PFSK-1 (cell line): ENCODE measurements at regions not wholly inside any gene's neighbourhood (a gene's known extent, or its start where the extent isn't known, plus 50 kb on each side); places are given as distances from the start of the nearest gene placed in this dataset.

ENCODE experiments used
- POLR2AphosphoS5 ChIP-seq: IDR thresholded peaks from 2 replicates; pipeline ENCODE4 v1.6.1; 2012; ENCODE audit warnings: low read depth, mild to moderate bottlenecking, control low read depth, low read length, moderate library complexity
- SIN3A ChIP-seq: IDR thresholded peaks from 2 replicates; pipeline ENCODE4 v1.6.1; 2012; ENCODE audit warnings: mild to moderate bottlenecking, low read length, moderate library complexity, borderline replicate concordance; ENCODE audit not compliant: insufficient read depth
- TAF1 ChIP-seq: IDR thresholded peaks from 2 replicates; pipeline ENCODE4 v1.6.1; 2012; ENCODE audit warnings: low read length, control low read depth, borderline replicate concordance; ENCODE audit not compliant: insufficient read depth
- TF ChIP-seq, protein P1 (sequence below), 2 experiments: IDR thresholded peaks; 2 replicates each; pipeline versions ENCODE4 v1.6.1 to v1.8.0; 2011 to 2012; ENCODE audit warnings: low read depth in 2 of 2, low read length in 2 of 2, control low read depth in 1 of 2, inconsistent platforms in 1 of 2, mild to moderate bottlenecking in 1 of 2, moderate library complexity in 1 of 2; ENCODE audit not compliant: insufficient read depth in 1 of 2

DNA sequence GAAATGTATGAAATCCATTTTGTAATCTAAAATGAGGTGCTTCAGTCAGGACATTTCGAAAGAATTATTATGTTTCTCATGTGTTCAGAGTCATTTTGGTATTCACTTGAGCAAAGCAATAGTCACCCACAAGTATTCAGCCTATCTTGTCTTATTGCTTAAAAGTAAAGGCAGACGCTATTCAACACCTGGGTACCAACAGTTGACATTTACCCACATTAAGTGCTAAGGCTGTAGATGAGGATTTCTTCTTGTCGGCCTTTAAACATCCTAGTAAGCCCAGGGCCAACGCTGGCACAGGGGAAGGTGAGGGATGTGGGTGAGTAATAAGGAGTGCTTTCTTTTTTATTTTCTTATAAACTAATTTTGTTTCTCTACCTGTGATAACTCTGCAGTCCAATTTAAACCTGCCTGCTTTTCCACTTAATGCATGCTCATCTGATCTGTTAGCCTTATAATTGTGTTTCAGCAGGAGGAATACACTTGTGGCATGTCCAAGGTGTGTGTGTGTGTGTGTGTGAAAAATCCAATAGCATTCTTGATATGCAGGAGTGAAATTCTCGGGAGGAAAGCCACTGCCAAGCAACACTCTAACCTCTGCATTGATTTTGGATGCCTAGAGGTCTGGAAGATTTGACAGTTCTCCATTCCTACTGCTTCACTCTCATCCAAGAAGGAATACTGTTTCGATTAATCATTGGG lies 252.0 kb downstream of the SOX4 start:
- TF ChIP-seq TAF1 (no peak), POLR2AphosphoS5 (no peak), SIN3A (no peak)
- TF ChIP-seq, protein P1, sequence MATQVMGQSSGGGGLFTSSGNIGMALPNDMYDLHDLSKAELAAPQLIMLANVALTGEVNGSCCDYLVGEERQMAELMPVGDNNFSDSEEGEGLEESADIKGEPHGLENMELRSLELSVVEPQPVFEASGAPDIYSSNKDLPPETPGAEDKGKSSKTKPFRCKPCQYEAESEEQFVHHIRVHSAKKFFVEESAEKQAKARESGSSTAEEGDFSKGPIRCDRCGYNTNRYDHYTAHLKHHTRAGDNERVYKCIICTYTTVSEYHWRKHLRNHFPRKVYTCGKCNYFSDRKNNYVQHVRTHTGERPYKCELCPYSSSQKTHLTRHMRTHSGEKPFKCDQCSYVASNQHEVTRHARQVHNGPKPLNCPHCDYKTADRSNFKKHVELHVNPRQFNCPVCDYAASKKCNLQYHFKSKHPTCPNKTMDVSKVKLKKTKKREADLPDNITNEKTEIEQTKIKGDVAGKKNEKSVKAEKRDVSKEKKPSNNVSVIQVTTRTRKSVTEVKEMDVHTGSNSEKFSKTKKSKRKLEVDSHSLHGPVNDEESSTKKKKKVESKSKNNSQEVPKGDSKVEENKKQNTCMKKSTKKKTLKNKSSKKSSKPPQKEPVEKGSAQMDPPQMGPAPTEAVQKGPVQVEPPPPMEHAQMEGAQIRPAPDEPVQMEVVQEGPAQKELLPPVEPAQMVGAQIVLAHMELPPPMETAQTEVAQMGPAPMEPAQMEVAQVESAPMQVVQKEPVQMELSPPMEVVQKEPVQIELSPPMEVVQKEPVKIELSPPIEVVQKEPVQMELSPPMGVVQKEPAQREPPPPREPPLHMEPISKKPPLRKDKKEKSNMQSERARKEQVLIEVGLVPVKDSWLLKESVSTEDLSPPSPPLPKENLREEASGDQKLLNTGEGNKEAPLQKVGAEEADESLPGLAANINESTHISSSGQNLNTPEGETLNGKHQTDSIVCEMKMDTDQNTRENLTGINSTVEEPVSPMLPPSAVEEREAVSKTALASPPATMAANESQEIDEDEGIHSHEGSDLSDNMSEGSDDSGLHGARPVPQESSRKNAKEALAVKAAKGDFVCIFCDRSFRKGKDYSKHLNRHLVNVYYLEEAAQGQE (IDR thresholded peaks at IDR 0.05; ENCODE audit: insufficient read depth in 1 of 2, low read depth in 2 of 2, low read length in 2 of 2): no peak
